K562 (cell line): ENCODE measurements at regions not wholly inside any gene's neighbourhood (a gene's known extent, or its start where the extent isn't known, plus 50 kb on each side); places are given as distances from the start of the nearest gene placed in this dataset.

ENCODE experiments used
- CBX3 ChIP-seq, 2 experiments: IDR thresholded peaks; 1 replicate in 1 of 2; 2 replicates in 1 of 2; pipeline ENCODE4 v1.6.1; 2012; ENCODE audit warnings: inconsistent platforms in 2 of 2, low read length in 2 of 2, borderline replicate concordance in 1 of 2, control low read depth in 1 of 2
- CREBBP ChIP-seq: IDR thresholded peaks from one replicate; pipeline ENCODE4 v1.6.1; 2012; ENCODE audit warnings: low read depth, mild to moderate bottlenecking, control low read depth, inconsistent platforms, low read length
- GABPA ChIP-seq: fragments of 200-800 bp; sonication (Bioruptor generic); conservative IDR thresholded peaks from 2 replicates; pipeline ENCODE4 v1.6.1; 2016; ENCODE audit warnings: low read depth, missing genetic modification characterization, missing compliant biosample characterization
- GTF2F1 ChIP-seq: IDR thresholded peaks from 2 replicates; pipeline ENCODE4 v1.6.1; 2011; ENCODE audit warnings: low read depth, low read length, improper control_type of control experiment
- POLR2B ChIP-seq: fragments of 450-650 bp; IDR thresholded peaks from 2 replicates; pipeline ENCODE4 v1.6.1; 2018; ENCODE audit warnings: low read depth; ENCODE audit not compliant: partially characterized antibody
- SMAD2 ChIP-seq: fragments of 150-350 bp; IDR thresholded peaks from 2 replicates; pipeline ENCODE4 v1.6.1; 2014; ENCODE audit warnings: low read depth, mild to moderate bottlenecking, low read length
- SRSF9 ChIP-seq: fragments of 200-400 bp; formaldehyde crosslinking; IDR thresholded peaks from 2 replicates; pipeline ENCODE4 v1.6.1; 2017; ENCODE audit warnings: low read depth, low read length, borderline replicate concordance
- ZNF609 ChIP-seq: sonication (generic); formaldehyde crosslinking; IDR thresholded peaks from 2 replicates; pipeline ENCODE4 v1.8.1; 2023; ENCODE audit warnings: missing genetic modification reagents, mild to moderate bottlenecking, borderline replicate concordance
- TF ChIP-seq, protein P1 (sequence below): sonication (generic); formaldehyde crosslinking; IDR thresholded peaks from 2 replicates; pipeline ENCODE4 v1.8.0; 2023; ENCODE audit warnings: missing genetic modification reagents, mild to moderate bottlenecking, borderline replicate concordance
- TF ChIP-seq, protein P2 (sequence below): fragments of 450-650 bp; IDR thresholded peaks from 2 replicates; pipeline ENCODE4 v1.6.1; 2014; ENCODE audit warnings: low read depth, mild to moderate bottlenecking, moderate library complexity, borderline replicate concordance

GRCh38 chr17:62172492-62173291 lies 107.6 kb upstream of the MED13 start (continued):
- TF ChIP-seq ZNF609 (CRISPR knock-in tag) (no peak), GTF2F1 (no peak), GABPA (peak; percentile 56; the same call in 1 of the 2 replicates), SRSF9 (no peak), CBX3 (IDR thresholded peaks at IDR 0.05; ENCODE audit: borderline replicate concordance in 1 of 2, low read length in 2 of 2) (peak in 1 of 2 experiments; percentile 49; a peak in 1 of 3 replicates), CREBBP (no peak), POLR2B (no peak), SMAD2 (no peak)
- TF ChIP-seq, protein P1, sequence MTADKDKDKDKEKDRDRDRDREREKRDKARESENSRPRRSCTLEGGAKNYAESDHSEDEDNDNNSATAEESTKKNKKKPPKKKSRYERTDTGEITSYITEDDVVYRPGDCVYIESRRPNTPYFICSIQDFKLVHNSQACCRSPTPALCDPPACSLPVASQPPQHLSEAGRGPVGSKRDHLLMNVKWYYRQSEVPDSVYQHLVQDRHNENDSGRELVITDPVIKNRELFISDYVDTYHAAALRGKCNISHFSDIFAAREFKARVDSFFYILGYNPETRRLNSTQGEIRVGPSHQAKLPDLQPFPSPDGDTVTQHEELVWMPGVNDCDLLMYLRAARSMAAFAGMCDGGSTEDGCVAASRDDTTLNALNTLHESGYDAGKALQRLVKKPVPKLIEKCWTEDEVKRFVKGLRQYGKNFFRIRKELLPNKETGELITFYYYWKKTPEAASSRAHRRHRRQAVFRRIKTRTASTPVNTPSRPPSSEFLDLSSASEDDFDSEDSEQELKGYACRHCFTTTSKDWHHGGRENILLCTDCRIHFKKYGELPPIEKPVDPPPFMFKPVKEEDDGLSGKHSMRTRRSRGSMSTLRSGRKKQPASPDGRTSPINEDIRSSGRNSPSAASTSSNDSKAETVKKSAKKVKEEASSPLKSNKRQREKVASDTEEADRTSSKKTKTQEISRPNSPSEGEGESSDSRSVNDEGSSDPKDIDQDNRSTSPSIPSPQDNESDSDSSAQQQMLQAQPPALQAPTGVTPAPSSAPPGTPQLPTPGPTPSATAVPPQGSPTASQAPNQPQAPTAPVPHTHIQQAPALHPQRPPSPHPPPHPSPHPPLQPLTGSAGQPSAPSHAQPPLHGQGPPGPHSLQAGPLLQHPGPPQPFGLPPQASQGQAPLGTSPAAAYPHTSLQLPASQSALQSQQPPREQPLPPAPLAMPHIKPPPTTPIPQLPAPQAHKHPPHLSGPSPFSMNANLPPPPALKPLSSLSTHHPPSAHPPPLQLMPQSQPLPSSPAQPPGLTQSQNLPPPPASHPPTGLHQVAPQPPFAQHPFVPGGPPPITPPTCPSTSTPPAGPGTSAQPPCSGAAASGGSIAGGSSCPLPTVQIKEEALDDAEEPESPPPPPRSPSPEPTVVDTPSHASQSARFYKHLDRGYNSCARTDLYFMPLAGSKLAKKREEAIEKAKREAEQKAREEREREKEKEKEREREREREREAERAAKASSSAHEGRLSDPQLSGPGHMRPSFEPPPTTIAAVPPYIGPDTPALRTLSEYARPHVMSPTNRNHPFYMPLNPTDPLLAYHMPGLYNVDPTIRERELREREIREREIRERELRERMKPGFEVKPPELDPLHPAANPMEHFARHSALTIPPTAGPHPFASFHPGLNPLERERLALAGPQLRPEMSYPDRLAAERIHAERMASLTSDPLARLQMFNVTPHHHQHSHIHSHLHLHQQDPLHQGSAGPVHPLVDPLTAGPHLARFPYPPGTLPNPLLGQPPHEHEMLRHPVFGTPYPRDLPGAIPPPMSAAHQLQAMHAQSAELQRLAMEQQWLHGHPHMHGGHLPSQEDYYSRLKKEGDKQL (CRISPR knock-in tag): no peak
- TF ChIP-seq, protein P2, sequence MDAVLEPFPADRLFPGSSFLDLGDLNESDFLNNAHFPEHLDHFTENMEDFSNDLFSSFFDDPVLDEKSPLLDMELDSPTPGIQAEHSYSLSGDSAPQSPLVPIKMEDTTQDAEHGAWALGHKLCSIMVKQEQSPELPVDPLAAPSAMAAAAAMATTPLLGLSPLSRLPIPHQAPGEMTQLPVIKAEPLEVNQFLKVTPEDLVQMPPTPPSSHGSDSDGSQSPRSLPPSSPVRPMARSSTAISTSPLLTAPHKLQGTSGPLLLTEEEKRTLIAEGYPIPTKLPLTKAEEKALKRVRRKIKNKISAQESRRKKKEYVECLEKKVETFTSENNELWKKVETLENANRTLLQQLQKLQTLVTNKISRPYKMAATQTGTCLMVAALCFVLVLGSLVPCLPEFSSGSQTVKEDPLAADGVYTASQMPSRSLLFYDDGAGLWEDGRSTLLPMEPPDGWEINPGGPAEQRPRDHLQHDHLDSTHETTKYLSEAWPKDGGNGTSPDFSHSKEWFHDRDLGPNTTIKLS: no peak
